Activated naive CD4-positive, alpha-beta T cell treated with anti-CD3 and anti-CD28 coated beads, Interleukin-2, amount 10 ng/mL, durations not matched to agents 7 days and 5 days (primary cell): ENCODE measurements at regions not wholly inside any gene's neighbourhood (a gene's known extent, or its start where the extent isn't known, plus 50 kb on each side); places are given as distances from the start of the nearest gene placed in this dataset.
"Not testable (repeated sequence)": the region's sequence is repeated elsewhere in the genome, so short reads cannot be mapped to it uniquely, and the experiment has no call there.

Source experiments
- CTCF ChIA-PET: fragments of 350-600 bp; sonication (Branson Sonifier 250); formaldehyde crosslinking; loops from one replicate; lab custom pipeline; 2021; ENCODE audit warnings: antibody characterized with exemption; lab: Charles Lee
- DNase-seq: peaks from one replicate; pipeline ENCODE4 v3.0.0-alpha.2; 2020
- H3K27ac Mint-ChIP-seq: one replicate; pipeline ENCODE4 v1.8.0; 2021; ENCODE audit warnings: mild to moderate bottlenecking, moderate library complexity, mixed read lengths
- H3K27me3 Mint-ChIP-seq: one replicate; pipeline ENCODE4 v1.8.0; 2021; ENCODE audit warnings: mild to moderate bottlenecking, mixed read lengths
- H3K36me3 Mint-ChIP-seq: one replicate; pipeline ENCODE4 v1.8.0; 2021; ENCODE audit warnings: mixed read lengths
- H3K4me1 Mint-ChIP-seq: one replicate; pipeline ENCODE4 v1.8.0; 2021; ENCODE audit warnings: mixed read lengths
- H3K4me3 Mint-ChIP-seq: one replicate; pipeline ENCODE4 v1.8.0; 2021; ENCODE audit warnings: mild to moderate bottlenecking, moderate library complexity, mixed read lengths
- H3K9me3 Mint-ChIP-seq: one replicate; pipeline ENCODE4 v1.8.0; 2021; ENCODE audit warnings: mixed read lengths

GRCh38 chr10:44105696-44106095, 279.2 kb downstream of the CXCL12 start:
- CTCF ChIA-PET, result no interaction called here
- no peak overlapping the region for H3K27ac Mint-ChIP-seq
- H3K36me3 Mint-ChIP-seq, result no peaks in the 10 kb centered on the region
- H3K27me3 Mint-ChIP-seq, result no peaks in the 10 kb centered on the region
- no peak overlapping the region for H3K4me3 Mint-ChIP-seq
- no peak for DNase-seq
- no peaks in the 10 kb centered on the region for H3K4me1 Mint-ChIP-seq
- no peaks in the 10 kb centered on the region for H3K9me3 Mint-ChIP-seq

GRCh38 chr10:44102726-44103255, 282.1 kb downstream of the CXCL12 start:
- no peaks in the 10 kb centered on the region for H3K36me3 Mint-ChIP-seq
- no peak overlapping the region for H3K27ac Mint-ChIP-seq
- H3K4me1 Mint-ChIP-seq, result no peaks in the 10 kb centered on the region
- H3K27me3 Mint-ChIP-seq, result no peaks in the 10 kb centered on the region
- H3K9me3 Mint-ChIP-seq, result no peaks in the 10 kb centered on the region
- CTCF ChIA-PET, result no interaction called here
- H3K4me3 Mint-ChIP-seq, result no peak overlapping the region
- no peak for DNase-seq

- no peaks in the 10 kb centered on the region for H3K36me3 Mint-ChIP-seq
- no peak overlapping the region for H3K27ac Mint-ChIP-seq
- H3K27me3 Mint-ChIP-seq, result no peaks in the 10 kb centered on the region
- no peaks in the 10 kb centered on the region for H3K4me1 Mint-ChIP-seq
- no peak for DNase-seq
- CTCF ChIA-PET, result no interaction called here
- H3K4me3 Mint-ChIP-seq, result no peak overlapping the region
- H3K9me3 Mint-ChIP-seq, result no peaks in the 10 kb centered on the region
These were observed 283.8 kb downstream of the CXCL12 start for GRCh38 chr10:44101082-44101481.

- no peak for DNase-seq
- H3K36me3 Mint-ChIP-seq, result no peaks in the 10 kb centered on the region
- no peak overlapping the region for H3K27ac Mint-ChIP-seq
- H3K27me3 Mint-ChIP-seq, result no peaks in the 10 kb centered on the region
- CTCF ChIA-PET, result no interaction called here
- H3K4me3 Mint-ChIP-seq, result no peak overlapping the region
- no peaks in the 10 kb centered on the region for H3K9me3 Mint-ChIP-seq
- no peaks in the 10 kb centered on the region for H3K4me1 Mint-ChIP-seq
These were observed 285.4 kb downstream of the CXCL12 start for GRCh38 chr10:44099511-44099910.

GRCh38 chr10:44096217-44096616, 288.7 kb downstream of the CXCL12 start:
- H3K9me3 Mint-ChIP-seq, H3K27ac Mint-ChIP-seq, H3K4me1 Mint-ChIP-seq, H3K4me3 Mint-ChIP-seq, DNase-seq, CTCF ChIA-PET, H3K36me3 Mint-ChIP-seq, H3K27me3 Mint-ChIP-seq: not testable (repeated sequence)

GRCh38 chr10:44089671-44090070, 295.2 kb downstream of the CXCL12 start:
- Mint-ChIP-seq H3K4me1 (no peaks in the 10 kb centered on the region), H3K27ac (no peak overlapping the region), H3K4me3 (no peak overlapping the region), H3K9me3 (peaks cover 3% of the 10 kb centered on the region), H3K36me3 (no peaks in the 10 kb centered on the region), H3K27me3 (no peaks in the 10 kb centered on the region)
- no peak for DNase-seq
- CTCF ChIA-PET, result no interaction called here

GRCh38 chr10:44087403-44087802, 297.5 kb downstream of the CXCL12 start:
- Mint-ChIP-seq H3K36me3 (no peaks in the 10 kb centered on the region), H3K27me3 (no peaks in the 10 kb centered on the region)
- CTCF ChIA-PET, result no interaction called here

GRCh38 chr10:44083719-44084400, 301.0 kb downstream of the CXCL12 start:
- H3K27ac Mint-ChIP-seq, result no peak overlapping the region
- H3K4me1 Mint-ChIP-seq, result no peaks in the 10 kb centered on the region
- CTCF ChIA-PET, result no interaction called here
- DNase-seq, result no peak
- no peaks in the 10 kb centered on the region for H3K36me3 Mint-ChIP-seq
- no peaks in the 10 kb centered on the region for H3K27me3 Mint-ChIP-seq
- H3K4me3 Mint-ChIP-seq, result no peak overlapping the region
- H3K9me3 Mint-ChIP-seq, result no peaks in the 10 kb centered on the region

More at GRCh38 chr10:44087403-44087802, 297.5 kb downstream of the CXCL12 start:
- no peak for DNase-seq
- no peak overlapping the region for H3K4me3 Mint-ChIP-seq
- no peak overlapping the region for H3K27ac Mint-ChIP-seq
- no peaks in the 10 kb centered on the region for H3K4me1 Mint-ChIP-seq
- peaks cover 3% of the 10 kb centered on the region for H3K9me3 Mint-ChIP-seq

GRCh38 chr10:44071479-44071878, 313.4 kb downstream of the CXCL12 start:
- Mint-ChIP-seq H3K4me3 (no peak overlapping the region), H3K4me1 (no peaks in the 10 kb centered on the region), H3K27ac (no peak overlapping the region), H3K36me3 (no peaks in the 10 kb centered on the region), H3K27me3 (peaks cover 10% of the 10 kb centered on the region), H3K9me3 (no peaks in the 10 kb centered on the region)
- DNase-seq, result no peak
- CTCF ChIA-PET, result no interaction called here

GRCh38 chr10:44070282-44070681, 314.6 kb downstream of the CXCL12 start:
- H3K27ac Mint-ChIP-seq, result no peak overlapping the region
- no peaks in the 10 kb centered on the region for H3K4me1 Mint-ChIP-seq
- CTCF ChIA-PET, result no interaction called here
- H3K4me3 Mint-ChIP-seq, result no peak overlapping the region
- H3K9me3 Mint-ChIP-seq, result no peaks in the 10 kb centered on the region
- no peaks in the 10 kb centered on the region for H3K36me3 Mint-ChIP-seq
- DNase-seq, result no peak
- peaks cover 10% of the 10 kb centered on the region for H3K27me3 Mint-ChIP-seq

- no peaks in the 10 kb centered on the region for H3K36me3 Mint-ChIP-seq
- no peak overlapping the region for H3K4me3 Mint-ChIP-seq
- CTCF ChIA-PET, result no interaction called here
- no peaks in the 10 kb centered on the region for H3K9me3 Mint-ChIP-seq
- no peak for DNase-seq
- peaks cover 7% of the 10 kb centered on the region for H3K27me3 Mint-ChIP-seq
- H3K27ac Mint-ChIP-seq, result no peak overlapping the region
- H3K4me1 Mint-ChIP-seq, result no peaks in the 10 kb centered on the region
These were observed 315.3 kb downstream of the CXCL12 start for GRCh38 chr10:44069573-44069972.

GRCh38 chr10:44068716-44069482, 316.0 kb downstream of the CXCL12 start:
- no peak for DNase-seq
- H3K4me3 Mint-ChIP-seq, result no peak overlapping the region
- no peak overlapping the region for H3K27ac Mint-ChIP-seq
- CTCF ChIA-PET, result no interaction called here
- no peaks in the 10 kb centered on the region for H3K9me3 Mint-ChIP-seq
- H3K27me3 Mint-ChIP-seq, result peaks cover 7% of the 10 kb centered on the region
- H3K36me3 Mint-ChIP-seq, result no peaks in the 10 kb centered on the region
- no peaks in the 10 kb centered on the region for H3K4me1 Mint-ChIP-seq

GRCh38 chr10:44067432-44067831, 317.5 kb downstream of the CXCL12 start:
- CTCF ChIA-PET, result no interaction called here
- Mint-ChIP-seq H3K4me3 (no peak overlapping the region), H3K9me3 (no peaks in the 10 kb centered on the region), H3K36me3 (no peaks in the 10 kb centered on the region), H3K4me1 (no peaks in the 10 kb centered on the region), H3K27ac (no peak overlapping the region), H3K27me3 (peaks cover 10% of the 10 kb centered on the region)
- DNase-seq, result no peak

GRCh38 chr10:44066527-44067255, 318.2 kb downstream of the CXCL12 start:
- H3K4me3 Mint-ChIP-seq, result no peak overlapping the region
- H3K4me1 Mint-ChIP-seq, result no peaks in the 10 kb centered on the region
- no peaks in the 10 kb centered on the region for H3K9me3 Mint-ChIP-seq
- H3K36me3 Mint-ChIP-seq, result no peaks in the 10 kb centered on the region
- CTCF ChIA-PET, result no interaction called here
- H3K27me3 Mint-ChIP-seq, result peaks cover 10% of the 10 kb centered on the region
- no peak for DNase-seq
- no peak overlapping the region for H3K27ac Mint-ChIP-seq
